SK-N-SH (cell line): ENCODE measurements at regions not wholly inside any gene's neighbourhood (a gene's known extent, or its start where the extent isn't known, plus 50 kb on each side); places are given as distances from the start of the nearest gene placed in this dataset.

Source experiments
- CTCF ChIA-PET: fragments of 300-600, 350-600 bp; formaldehyde crosslinking; extraction: SDS; loops from one replicate; lab custom pipeline; 2021; lab: Yijun Ruan, JAX
- POLR2A ChIA-PET: fragments of 350-600 bp; sonication (Branson Sonifier 250); formaldehyde crosslinking; extraction: SDS; loops from one replicate; lab custom pipeline; 2020; ENCODE audit warnings: antibody characterized with exemption, inconsistent platforms; lab: Yijun Ruan, JAX
- DNase-seq: peaks from one replicate; pipeline ENCODE4 v3.0.0; 2012
- H2AFZ ChIP-seq: fragments of 200-600 bp; sonication (generic); 2 replicates; pipeline ENCODE4 v1.8.1; 2016; ENCODE audit warnings: antibody characterized with exemption, mild to moderate bottlenecking, low read depth
- H3F3A ChIP-seq: fragments of 200-600 bp; sonication (generic); replicated peaks from 2 replicates; pipeline ENCODE3; 2016; ENCODE audit warnings: antibody characterized with exemption, mild to moderate bottlenecking; ENCODE audit not compliant: insufficient read depth
- H3K27ac ChIP-seq, 2 experiments: fragments of 200-500 bp in 1 of 2; fragments of 200-600 bp in 1 of 2; sonication (Bioruptor generic) in 1 of 2; sonication (generic), shearing (Covaris generic) in 1 of 2; 2 replicates each; pipeline versions ENCODE4 v1.5.1 to v1.6.1; 2014 to 2016; ENCODE audit warnings: low read depth in 2 of 2, inconsistent platforms in 1 of 2, low read length in 1 of 2, mild to moderate bottlenecking in 1 of 2, mixed read lengths in 1 of 2
- H3K27me3 ChIP-seq: fragments of 200-600 bp; sonication (generic), shearing (Covaris generic); 2 replicates; pipeline ENCODE4 v1.6.1; 2016; ENCODE audit warnings: mixed run types; ENCODE audit not compliant: insufficient read depth
- H3K36me3 ChIP-seq, 2 experiments: fragments of 200-500 bp in 1 of 2; fragments of 200-600 bp in 1 of 2; sonication (Bioruptor generic) in 1 of 2; sonication (generic) in 1 of 2; replicated peaks in 1 of 2; 2 replicates each; pipeline versions ENCODE3 to v1.5.1; 2014 to 2016; ENCODE audit warnings: low read length in 1 of 2, mild to moderate bottlenecking in 1 of 2; ENCODE audit not compliant: insufficient read depth in 2 of 2, control insufficient read depth in 1 of 2
- H3K4me1 ChIP-seq, 2 experiments: fragments of 200-500 bp in 1 of 2; fragments of 200-600 bp in 1 of 2; sonication (Bioruptor generic) in 1 of 2; sonication (generic), shearing (Covaris generic) in 1 of 2; 2 replicates each; pipeline versions ENCODE4 v1.5.1 to v1.6.1; 2014 to 2016; ENCODE audit warnings: low read depth in 1 of 2, low read length in 1 of 2, mixed run types in 1 of 2; ENCODE audit not compliant: insufficient read depth in 2 of 2, control insufficient read depth in 1 of 2
- H3K4me2 ChIP-seq: fragments of 200-600 bp; sonication (generic), shearing (Covaris generic); 2 replicates; pipeline ENCODE4 v1.6.1; 2017; ENCODE audit warnings: mixed run types
- H3K4me3 ChIP-seq, 2 experiments: fragments of 200-500 bp in 1 of 2; fragments of 200-600 bp in 1 of 2; sonication (Bioruptor generic) in 1 of 2; sonication (generic), shearing (Covaris generic) in 1 of 2; 2 replicates each; pipeline versions ENCODE4 v1.5.1 to v1.8.1; 2014 to 2016; ENCODE audit warnings: low read depth in 2 of 2, inconsistent platforms in 1 of 2, low read length in 1 of 2, mild to moderate bottlenecking in 1 of 2, mixed read lengths in 1 of 2, moderate library complexity in 1 of 2
- H3K79me2 ChIP-seq: fragments of 200-600 bp; sonication (generic); 2 replicates; pipeline ENCODE4 v1.8.1; 2017; ENCODE audit warnings: mild to moderate bottlenecking; ENCODE audit not compliant: insufficient read depth
- H3K9ac ChIP-seq: fragments of 200-600 bp; sonication (generic); 2 replicates; pipeline ENCODE4 v1.6.1; 2017; ENCODE audit warnings: mixed run types
- H3K9me2 ChIP-seq: fragments of 200-600 bp; sonication (generic); 2 replicates; pipeline ENCODE4 v1.6.1; 2017; ENCODE audit warnings: mixed run types
- H3K9me3 ChIP-seq: fragments of 200-600 bp; sonication (generic); 2 replicates; pipeline ENCODE4 v1.6.1; 2017; ENCODE audit warnings: mixed run types, mild to moderate bottlenecking, moderate library complexity
- H4K20me1 ChIP-seq: fragments of 200-600 bp; sonication (generic); 2 replicates; pipeline ENCODE4 v1.6.1; 2017; ENCODE audit warnings: mild to moderate bottlenecking, mixed run types; ENCODE audit not compliant: insufficient read depth
- CTCF ChIP-seq: fragments of 200-600 bp; sonication (generic); IDR thresholded peaks from 2 replicates; pipeline ENCODE4 v1.6.1; 2017; ENCODE audit warnings: antibody characterized with exemption, mild to moderate bottlenecking, moderate library complexity
- ELF1 ChIP-seq: IDR thresholded peaks from 2 replicates; pipeline ENCODE4 v1.4.0; 2012
- EP300 ChIP-seq, 2 experiments: IDR thresholded peaks; 2 replicates each; pipeline versions ENCODE4 v1.4.0 to v1.6.1; 2012; ENCODE audit warnings: borderline replicate concordance in 1 of 2, low read depth in 1 of 2, low read length in 1 of 2
- EZH2phosphoT487 ChIP-seq: fragments of 200-600 bp; sonication (generic); IDR thresholded peaks from 2 replicates; pipeline ENCODE4 v1.6.1; 2017; ENCODE audit warnings: low read depth, mixed run types, mild to moderate bottlenecking, antibody characterized with exemption, moderate library complexity, borderline replicate concordance
- FOSL2 ChIP-seq: IDR thresholded peaks from 2 replicates; pipeline ENCODE4 v1.4.0; 2012; ENCODE audit warnings: low read depth, mild to moderate bottlenecking, moderate library complexity, borderline replicate concordance
- FOXM1 ChIP-seq: IDR thresholded peaks from 2 replicates; pipeline ENCODE4 v1.4.0; 2012; ENCODE audit warnings: low read depth, mild to moderate bottlenecking
- GABPA ChIP-seq: IDR thresholded peaks from 2 replicates; pipeline ENCODE4 v1.4.0; 2012; ENCODE audit warnings: low read depth, mild to moderate bottlenecking
- GATA2 ChIP-seq: sonication (generic); formaldehyde crosslinking; IDR thresholded peaks from 2 replicates; pipeline ENCODE4 v1.5.0; 2020; ENCODE audit warnings: mild to moderate bottlenecking, missing genetic modification reagents
- MXI1 ChIP-seq: IDR thresholded peaks from 2 replicates; pipeline ENCODE4 v1.6.1; 2012; ENCODE audit warnings: mild to moderate bottlenecking, low read depth, low read length, improper control_type of control experiment
- NFIC ChIP-seq: IDR thresholded peaks from 2 replicates; pipeline ENCODE4 v1.4.0; 2012; ENCODE audit warnings: borderline replicate concordance
- RCOR1 ChIP-seq: fragments of 150-350 bp; IDR thresholded peaks from 2 replicates; pipeline ENCODE4 v1.6.1; 2017; ENCODE audit warnings: antibody characterized with exemption, low read length
- REST ChIP-seq: IDR thresholded peaks from 2 replicates; pipeline ENCODE4 v1.6.1; 2012; ENCODE audit warnings: mild to moderate bottlenecking, low read depth, low read length, moderate library complexity
- RFX5 ChIP-seq: IDR thresholded peaks from 2 replicates; pipeline ENCODE4 v1.6.1; 2012; ENCODE audit warnings: mild to moderate bottlenecking, improper control_type of control experiment, low read length
- SIN3A ChIP-seq: IDR thresholded peaks from 2 replicates; pipeline ENCODE4 v1.6.1; 2012; ENCODE audit warnings: low read depth, mild to moderate bottlenecking, low read length, moderate library complexity, borderline replicate concordance
- TEAD4 ChIP-seq: IDR thresholded peaks from 2 replicates; pipeline ENCODE4 v1.4.0; 2012; ENCODE audit warnings: mild to moderate bottlenecking, borderline replicate concordance; ENCODE audit not compliant: insufficient read depth
- ZBTB33 ChIP-seq: IDR thresholded peaks from 2 replicates; pipeline ENCODE4 v1.4.0; 2012; ENCODE audit warnings: low read depth, borderline replicate concordance
- WGBS: methylation state at CpG from one replicate; pipeline ENCODE4 v1.1.6; 2017; ENCODE audit warnings: low lambda C conversion rate; 5-methylcytosine and 5-hydroxymethylcytosine counted together

- TF ChIP-seq REST (no peak), ZBTB33 (no peak), GABPA (no peak)
Measured at GRCh38 chr3:135576751-135577150, 388.8 kb upstream of the PPP2R3A start (continued).

GRCh38 chr3:135581806-135582205 is 383.7 kb upstream of the PPP2R3A start:
- no peak overlapping the region for H2AFZ ChIP-seq
- no peak overlapping the region for H3K4me3 ChIP-seq
- no peak overlapping the region for H3K27ac ChIP-seq
- no peak for TF ChIP-seq GATA2 (CRISPR knock-in tag)
- TF ChIP-seq EP300 (IDR thresholded peaks at IDR 0.05; ENCODE audit: borderline replicate concordance in 1 of 2, low read depth in 1 of 2, low read length in 1 of 2) = no peak
- no peak for TF ChIP-seq NFIC
- no peak for TF ChIP-seq FOSL2
- H3K9me2 ChIP-seq = no peaks in the 10 kb centered on the region
- DNase-seq = no peak
- ChIA-PET CTCF (no interaction called here), POLR2A (no interaction called here)
- H3K79me2 ChIP-seq = no peaks in the 10 kb centered on the region
- H3K9ac ChIP-seq = no peak overlapping the region
- H3F3A ChIP-seq = no peaks in the 10 kb centered on the region
- H4K20me1 ChIP-seq = no peaks in the 10 kb centered on the region
- no peaks in the 10 kb centered on the region for H3K4me1 ChIP-seq
- no peak overlapping the region for H3K4me2 ChIP-seq
- H3K9me3 ChIP-seq = no peaks in the 10 kb centered on the region
- H3K36me3 ChIP-seq = no peaks in the 10 kb centered on the region
- no peaks in the 10 kb centered on the region for H3K27me3 ChIP-seq

- no peaks in the 10 kb centered on the region for H3K9me2 ChIP-seq
- H3K4me2 ChIP-seq = no peak overlapping the region
- CTCF ChIA-PET = no interaction called here
- no peak overlapping the region for H2AFZ ChIP-seq
- DNase-seq = no peak
- H4K20me1 ChIP-seq = no peaks in the 10 kb centered on the region
- H3K4me1 ChIP-seq = no peaks in the 10 kb centered on the region
- H3F3A ChIP-seq = no peaks in the 10 kb centered on the region
- no peaks in the 10 kb centered on the region for H3K36me3 ChIP-seq
- H3K9me3 ChIP-seq = no peaks in the 10 kb centered on the region
- H3K9ac ChIP-seq = no peak overlapping the region
- no peak overlapping the region for H3K27ac ChIP-seq
- H3K79me2 ChIP-seq = no peaks in the 10 kb centered on the region
- POLR2A ChIA-PET = no interaction called here
- 2% methylated on average over 3 of the region's 3 CpGs for WGBS
- no peak overlapping the region for H3K4me3 ChIP-seq
- no peaks in the 10 kb centered on the region for H3K27me3 ChIP-seq
- TF ChIP-seq EZH2phosphoT487 (no peak), RCOR1 (no peak), SIN3A (no peak), RFX5 (no peak), MXI1 (no peak), ZBTB33 (no peak), TEAD4 (no peak), FOXM1 (no peak), CTCF (no peak), ELF1 (no peak)
Measured at GRCh38 chr3:135582800-135583199, 382.7 kb upstream of the PPP2R3A start.
